ENCODE measurements at regions not wholly inside any gene's neighbourhood (a gene's known extent, or its start where the extent isn't known, plus 50 kb on each side); places are given as distances from the start of the nearest gene placed in this dataset.

DNA sequence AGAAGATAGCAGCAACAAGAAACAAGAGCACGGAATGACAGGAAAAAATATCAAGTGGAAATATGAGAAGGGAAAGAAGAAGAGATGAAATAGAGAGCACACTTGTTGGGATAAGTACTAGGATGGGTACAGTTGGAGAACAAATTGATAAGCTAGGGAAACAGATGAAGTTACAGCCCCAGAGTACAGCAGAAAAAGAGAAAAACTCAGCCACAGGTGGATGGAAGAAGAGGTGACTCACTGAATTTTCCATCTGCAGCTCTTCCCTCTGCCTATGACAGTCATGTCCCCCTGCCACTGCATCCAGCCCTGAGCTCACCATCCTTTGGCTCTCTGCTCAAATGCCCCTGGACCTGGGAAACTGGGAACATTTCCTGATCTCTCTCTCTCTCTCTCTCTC is 209.0 kb downstream of the BCOR start:
- Histone ChIP-seq H3K56ac (ENCODE audit: insufficient read length, low read depth, low read length) (no peak overlapping the region), H3K4me1 (ENCODE audit: insufficient read depth, low read length) (no peaks in the 10 kb centered on the region; the same call in 1 of the 2 replicates), H3K4me2 (ENCODE audit: insufficient read depth, insufficient read length, low read length) (no peak overlapping the region), H3K27ac (ENCODE audit: insufficient read length, low read depth, low read length) (no peak overlapping the region), H3K14ac (ENCODE audit: insufficient read depth, low read length) (no peak overlapping the region), H2AK5ac (ENCODE audit: insufficient read length, low read length) (no peak overlapping the region), H3K79me1 (ENCODE audit: insufficient read depth, low read depth, low read length, poor library complexity, severe bottlenecking) (no peaks in the 10 kb centered on the region), H2BK5ac (ENCODE audit: insufficient read length, low read length) (no peak overlapping the region), H3K23me2 (ENCODE audit: insufficient read length, low read depth, low read length, poor library complexity, severe bottlenecking) (no peaks in the 10 kb centered on the region), H3T11ph (ENCODE audit: low read length) (no peak overlapping the region), H4K8ac (replicated peaks; ENCODE audit: insufficient read length, low read depth, low read length) (no peak overlapping the region), H2BK20ac (ENCODE audit: low read depth, low read length, poor library complexity, severe bottlenecking) (no peak overlapping the region), H3K23ac (ENCODE audit: insufficient read length, low read depth, low read length) (no peak overlapping the region), H4K91ac (ENCODE audit: insufficient read length, low read depth, low read length) (no peak overlapping the region), H2BK12ac (ENCODE audit: insufficient read length, low read depth, low read length) (no peak overlapping the region), H2BK120ac (ENCODE audit: low read depth, low read length, poor library complexity, severe bottlenecking) (no peak overlapping the region), H4K5ac (ENCODE audit: insufficient read length, low read depth, low read length) (no peak overlapping the region), H3K9me3 (ENCODE audit: control insufficient read depth, low read depth, low read length) (no peaks in the 10 kb centered on the region), H3K9ac (ENCODE audit: extremely low read depth, insufficient read length, low read length) (no peak overlapping the region), H3K18ac (ENCODE audit: insufficient read length, low read depth, low read length) (no peak overlapping the region), H3K4ac (ENCODE audit: low read depth, low read length) (no peak overlapping the region), H3K27me3 (ENCODE audit: insufficient read depth, low read length) (no peaks in the 10 kb centered on the region), H3K79me2 (ENCODE audit: insufficient read depth, low read length) (no peaks in the 10 kb centered on the region), H2AFZ (ENCODE audit: low read length) (no peak overlapping the region), H2BK15ac (ENCODE audit: low read depth, low read length) (no peak overlapping the region), H4K20me1 (ENCODE audit: control insufficient read depth, insufficient read depth, insufficient read length) (no peaks in the 10 kb centered on the region)
- TF ChIP-seq, protein P1, sequence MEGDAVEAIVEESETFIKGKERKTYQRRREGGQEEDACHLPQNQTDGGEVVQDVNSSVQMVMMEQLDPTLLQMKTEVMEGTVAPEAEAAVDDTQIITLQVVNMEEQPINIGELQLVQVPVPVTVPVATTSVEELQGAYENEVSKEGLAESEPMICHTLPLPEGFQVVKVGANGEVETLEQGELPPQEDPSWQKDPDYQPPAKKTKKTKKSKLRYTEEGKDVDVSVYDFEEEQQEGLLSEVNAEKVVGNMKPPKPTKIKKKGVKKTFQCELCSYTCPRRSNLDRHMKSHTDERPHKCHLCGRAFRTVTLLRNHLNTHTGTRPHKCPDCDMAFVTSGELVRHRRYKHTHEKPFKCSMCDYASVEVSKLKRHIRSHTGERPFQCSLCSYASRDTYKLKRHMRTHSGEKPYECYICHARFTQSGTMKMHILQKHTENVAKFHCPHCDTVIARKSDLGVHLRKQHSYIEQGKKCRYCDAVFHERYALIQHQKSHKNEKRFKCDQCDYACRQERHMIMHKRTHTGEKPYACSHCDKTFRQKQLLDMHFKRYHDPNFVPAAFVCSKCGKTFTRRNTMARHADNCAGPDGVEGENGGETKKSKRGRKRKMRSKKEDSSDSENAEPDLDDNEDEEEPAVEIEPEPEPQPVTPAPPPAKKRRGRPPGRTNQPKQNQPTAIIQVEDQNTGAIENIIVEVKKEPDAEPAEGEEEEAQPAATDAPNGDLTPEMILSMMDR (conservative IDR thresholded peaks at IDR 0.05), result no peak
- peaks cover 3 to 8% of the 10 kb centered on the region in 2 experiments; a peak in 3 of 4 replicates for H3K4me1 Mint-ChIP-seq
- H3K4me3 Mint-ChIP-seq, result no peak overlapping the region
- peaks cover 3% of the 10 kb centered on the region for H3K27me3 Mint-ChIP-seq (ENCODE audit: low read depth)
- no CpG with 5 or more reads among the region's 1 CpG for WGBS (ENCODE audit: extremely low coverage, insufficient read length, low lambda C conversion rate)
- H3K36me3 Mint-ChIP-seq (ENCODE audit: insufficient read depth in 1 of 3, low read depth in 3 of 3), result peaks cover 0 to 7% (median 5%) of the 10 kb centered on the region in 3 experiments; a peak in 3 of 7 replicates
- no peak overlapping the region for H3K27ac Mint-ChIP-seq
- DNase-seq, result no peak
- H3K9me3 Mint-ChIP-seq, result peaks cover 55 to 79% of the 10 kb centered on the region in 2 experiments

Data from H9 (cell line).